ENCODE measurements at regions not wholly inside any gene's neighbourhood (a gene's known extent, or its start where the extent isn't known, plus 50 kb on each side); places are given as distances from the start of the nearest gene placed in this dataset.
A peak's percentile ranks its signal among the peaks of the same experiment; 100 is the strongest.

DNA sequence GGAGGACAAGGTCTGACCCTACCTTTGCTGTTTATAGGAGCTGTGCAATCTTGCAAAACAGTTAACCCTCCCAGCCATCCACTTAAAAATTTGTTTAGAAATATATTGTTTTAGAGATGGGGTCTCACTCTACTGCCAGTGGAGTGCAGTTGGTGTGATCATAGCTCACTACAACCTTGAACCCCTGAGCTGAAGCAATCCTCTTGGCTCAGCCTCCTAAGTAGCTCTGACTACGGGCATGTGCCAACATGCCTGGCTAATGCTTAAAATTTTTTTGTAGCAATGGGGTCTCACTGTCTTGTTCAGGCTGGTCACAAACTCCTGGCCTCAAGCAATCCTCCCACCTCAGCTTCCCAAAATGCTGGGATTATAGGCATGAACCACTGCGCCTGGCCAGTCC, 120.2 kb upstream of the PJA2 start:
- no peak for DNase-seq (ENCODE audit: low read depth)

DNA sequence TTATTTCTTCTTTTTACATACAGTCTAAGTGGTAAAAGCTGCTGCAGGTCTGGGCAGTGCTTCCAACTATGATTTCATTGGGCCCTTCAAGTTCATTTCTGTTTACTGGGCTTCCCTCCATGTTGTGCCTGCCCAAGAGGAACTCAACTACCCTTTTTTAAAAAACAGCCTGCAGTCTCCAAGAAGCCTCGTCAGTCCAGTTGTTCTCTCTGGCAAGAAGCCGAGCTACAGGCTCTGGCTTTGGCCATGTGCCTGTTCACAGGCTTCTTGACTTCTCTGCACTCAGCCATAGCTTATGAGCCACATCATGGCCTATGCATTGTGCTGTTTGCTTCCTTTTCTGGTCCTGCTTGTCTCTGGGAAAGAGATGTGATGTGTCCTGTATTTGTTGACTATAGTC, 119.7 kb upstream of the PJA2 start:
- DNase-seq (ENCODE audit: low read depth), result no peak

DNA sequence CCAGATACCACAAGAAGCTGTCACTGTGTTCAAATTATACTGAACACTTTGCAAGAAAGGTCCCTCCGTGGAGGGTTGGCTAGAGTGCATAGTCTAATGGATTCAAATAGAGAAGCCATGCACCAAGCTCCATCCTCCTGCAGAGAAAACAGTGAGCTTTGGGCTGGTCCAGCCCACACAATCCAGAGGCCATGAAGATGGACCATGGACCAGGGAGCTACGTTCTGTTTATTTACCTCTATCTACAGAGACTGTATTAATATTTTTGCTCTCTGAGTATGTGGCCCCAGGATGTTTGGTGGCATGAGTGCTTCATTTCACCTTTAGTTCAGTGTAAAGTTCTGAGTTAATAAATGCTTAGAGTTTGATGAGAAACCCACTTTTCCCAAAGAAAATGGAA, 114.8 kb upstream of the PJA2 start:
- DNase-seq (ENCODE audit: low read depth), result no peak

GRCh38 chr5:109524026-109524425, 114.3 kb upstream of the PJA2 start:
- DNase-seq (ENCODE audit: low read depth), result no peak

DNA sequence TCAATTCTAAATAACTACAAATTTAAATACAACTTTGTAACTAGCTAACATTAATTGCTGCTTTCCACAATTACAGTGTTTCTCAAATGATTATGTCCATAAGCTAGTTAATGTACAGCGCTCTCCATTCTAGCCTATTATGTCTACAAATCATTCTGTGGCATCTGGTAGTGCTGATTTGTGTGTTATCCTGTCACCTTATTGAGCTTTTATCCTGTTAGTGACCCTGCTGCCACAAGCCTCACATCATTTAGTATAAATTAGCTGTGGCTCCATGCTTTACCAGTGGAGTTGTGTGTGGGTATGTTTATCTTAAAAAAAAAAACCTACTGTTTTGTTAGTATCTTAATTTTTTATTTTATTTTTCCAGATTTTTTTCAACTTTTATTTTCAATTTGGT, 112.6 kb upstream of the PJA2 start:
- DNase-seq (ENCODE audit: low read depth), result no peak

DNA sequence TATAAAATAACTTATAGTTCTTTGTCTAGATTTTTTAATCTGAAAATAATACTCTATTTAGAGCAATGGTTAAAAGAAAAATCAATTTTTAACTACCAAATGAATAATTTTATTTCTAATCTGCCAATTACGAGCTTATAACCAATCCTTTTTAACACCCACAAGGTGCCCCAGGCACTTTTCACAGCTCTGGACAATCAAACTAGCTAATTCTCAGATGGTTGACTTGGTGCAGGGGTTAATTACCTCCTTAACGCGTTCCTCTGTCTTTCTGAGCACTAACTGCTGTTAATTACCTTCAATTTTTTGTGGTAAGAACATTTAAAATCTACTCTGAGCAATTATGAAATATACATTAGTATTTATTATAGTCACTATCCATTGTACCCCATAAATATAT, 109.6 kb upstream of the PJA2 start:
- DNase-seq (ENCODE audit: low read depth), result no peak

- DNase-seq (ENCODE audit: low read depth), result no peak
Measured at GRCh38 chr5:109516390-109516789, 106.6 kb upstream of the PJA2 start.

DNA sequence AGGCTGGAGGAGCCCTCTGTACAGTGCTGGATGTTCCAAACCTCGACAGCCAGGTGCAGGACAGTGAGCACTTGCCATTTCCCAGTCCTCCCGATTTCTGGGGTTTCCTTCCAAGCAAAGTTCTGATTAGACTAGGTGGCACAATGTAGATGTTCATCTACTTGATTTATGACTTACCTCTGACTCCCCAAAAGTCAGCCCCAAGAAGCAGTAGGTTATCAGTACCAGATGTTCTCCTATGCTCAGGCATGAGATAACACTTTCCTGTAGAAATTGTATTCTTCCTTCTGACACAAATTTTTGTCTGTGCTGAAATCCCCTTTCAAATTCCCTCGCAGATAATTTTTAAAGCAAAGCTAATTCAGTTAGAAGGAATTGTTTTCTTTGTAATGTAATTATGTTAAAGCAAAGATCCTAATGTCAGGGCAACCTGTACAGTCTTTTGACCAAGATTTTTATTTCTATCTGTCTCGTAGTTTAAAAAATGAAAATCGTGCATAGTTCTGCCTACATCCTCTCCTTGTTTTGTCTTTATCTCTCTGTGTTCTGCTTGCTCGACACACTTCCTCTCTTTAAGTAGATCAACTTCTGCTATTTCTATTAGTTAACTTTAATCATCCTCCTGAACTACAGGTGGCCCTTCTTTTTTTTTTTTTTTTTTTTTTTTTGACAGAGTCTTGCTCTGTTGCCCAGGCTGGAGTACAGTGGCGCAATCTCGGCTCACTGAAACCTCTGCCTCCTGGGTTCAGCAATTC, 102.4 kb upstream of the PJA2 start:
- no peak for DNase-seq (ENCODE audit: low read depth)

GRCh38 chr5:109506556-109506955, 96.8 kb upstream of the PJA2 start:
- no peak for DNase-seq (ENCODE audit: low read depth)

GRCh38 chr5:109496112-109496511, 86.3 kb upstream of the PJA2 start:
- no peak for DNase-seq (ENCODE audit: low read depth)

GRCh38 chr5:109487753-109488420, 78.1 kb upstream of the PJA2 start:
- no peak for DNase-seq (ENCODE audit: low read depth)

DNA sequence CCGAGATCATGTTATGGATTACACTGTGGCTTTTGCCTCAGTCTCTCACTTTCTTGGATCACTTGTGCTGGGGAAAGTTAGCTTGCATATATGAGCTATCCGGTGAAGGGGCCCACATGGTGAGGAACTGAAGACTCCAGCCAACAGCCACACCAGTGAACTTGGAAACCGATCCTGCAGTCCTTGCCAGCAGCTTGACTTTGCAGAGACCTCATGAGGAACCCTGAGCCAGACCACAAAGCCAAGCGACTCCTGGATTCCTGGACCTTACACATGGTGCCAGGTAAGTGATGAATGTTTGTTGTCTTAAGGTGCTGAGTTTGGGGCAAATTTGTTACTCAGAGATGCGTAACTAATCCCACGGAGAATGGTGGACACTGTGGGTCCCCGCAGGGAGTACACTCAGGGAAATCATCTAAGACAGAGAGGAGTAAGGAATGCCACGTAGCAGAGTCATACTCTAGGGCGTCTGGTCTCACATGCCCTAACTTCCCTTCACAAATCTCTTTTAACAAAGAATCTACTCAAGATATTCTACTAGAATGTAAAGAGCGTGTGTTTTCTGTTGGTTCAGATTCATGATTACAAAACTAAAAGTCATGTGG, 76.5 kb upstream of the PJA2 start:
- no peak for DNase-seq (ENCODE audit: low read depth)

DNA sequence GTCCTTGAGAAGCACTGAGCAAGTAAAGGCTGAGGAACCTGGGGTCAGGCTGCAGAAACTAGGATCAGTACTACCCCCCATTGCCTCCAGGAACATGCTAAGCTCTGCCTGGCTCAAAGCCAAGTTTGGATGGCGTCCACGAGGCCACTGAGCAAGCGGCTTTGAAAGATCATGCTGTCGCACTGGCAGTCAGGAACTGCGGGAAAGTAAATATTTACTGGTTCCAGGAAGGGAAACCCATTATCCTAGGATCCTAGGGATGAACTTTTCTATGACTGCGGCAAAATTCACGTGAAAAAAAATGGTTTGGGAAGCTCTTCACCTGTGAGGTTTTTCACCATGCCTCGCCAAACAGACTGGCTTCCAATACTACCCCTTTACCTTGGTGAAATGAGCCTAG, 75.3 kb upstream of the PJA2 start:
- no peak for DNase-seq (ENCODE audit: low read depth)

GRCh38 chr5:109484597-109484996, 74.8 kb upstream of the PJA2 start:
- no peak for DNase-seq (ENCODE audit: low read depth)

DNA sequence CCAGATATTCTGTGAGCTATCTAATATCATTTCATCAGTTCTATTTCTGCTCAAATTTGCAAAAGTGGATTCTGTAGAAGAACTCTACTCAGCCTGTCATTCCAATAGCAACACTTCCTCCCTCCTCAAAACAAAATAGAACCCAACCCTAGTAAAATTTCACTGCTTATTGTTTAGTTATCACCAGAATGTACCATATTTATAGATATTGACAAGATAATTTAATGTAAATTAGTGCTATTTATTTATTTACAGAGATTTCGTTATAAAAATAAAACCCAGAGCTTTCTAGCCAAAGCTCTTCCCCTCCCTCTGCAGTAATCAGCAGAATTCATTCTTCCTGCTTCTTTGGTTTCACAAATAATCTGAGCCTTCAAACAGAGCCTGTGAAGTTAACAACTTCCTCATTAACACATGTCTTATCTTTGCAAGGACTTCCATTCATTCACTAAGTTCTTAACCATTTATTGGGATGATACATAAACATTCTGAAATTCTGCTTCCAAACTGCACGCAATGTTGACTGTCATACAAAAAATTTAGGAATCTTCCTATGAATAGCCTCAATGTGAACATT, 73.7 kb upstream of the PJA2 start:
- DNase-seq (ENCODE audit: low read depth), result no peak

DNA sequence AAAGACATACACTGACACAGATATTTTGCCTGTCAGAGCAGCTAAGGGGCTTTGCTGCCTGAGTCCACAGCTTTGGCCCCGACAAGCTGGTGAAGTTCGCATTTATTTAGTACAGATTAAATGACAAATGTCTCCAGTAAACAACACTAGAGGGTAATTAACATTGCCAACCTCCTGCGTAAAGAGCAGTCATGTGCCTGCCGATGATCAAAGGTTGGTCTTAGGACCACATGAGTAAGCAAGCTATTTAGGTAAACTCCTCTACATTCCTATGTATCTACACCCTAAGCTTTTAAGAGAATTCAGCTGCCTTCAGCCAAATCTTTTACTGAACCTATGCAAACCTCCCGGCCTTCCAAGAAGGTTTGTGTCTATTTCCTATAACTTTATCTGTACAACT, 73.0 kb upstream of the PJA2 start:
- DNase-seq (ENCODE audit: low read depth), result no peak

GRCh38 chr5:109479260-109479860, 69.6 kb upstream of the PJA2 start:
- no peak for DNase-seq (ENCODE audit: low read depth)

DNA sequence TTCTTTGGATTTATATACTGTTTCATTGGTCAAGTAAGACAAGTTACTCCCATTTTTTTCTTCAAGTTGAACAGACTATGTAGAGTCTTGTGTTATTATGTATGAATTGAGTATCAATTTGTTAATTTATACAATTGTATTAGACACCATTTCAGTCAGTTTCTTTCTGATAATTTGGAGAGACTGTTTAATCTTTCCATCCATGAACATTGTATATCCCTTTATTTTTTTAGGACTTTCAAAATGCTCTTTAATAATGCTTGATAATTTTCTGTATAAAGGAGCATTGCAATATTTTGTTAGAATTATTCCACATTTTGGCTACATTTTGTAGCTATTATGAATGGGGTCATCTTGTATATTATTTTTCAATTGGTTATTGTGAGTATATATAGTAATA, 69.1 kb upstream of the PJA2 start:
- DNase-seq (ENCODE audit: low read depth), result no peak

- no peak for DNase-seq (ENCODE audit: low read depth)
Measured at GRCh38 chr5:109476292-109476691, 66.5 kb upstream of the PJA2 start.

DNA sequence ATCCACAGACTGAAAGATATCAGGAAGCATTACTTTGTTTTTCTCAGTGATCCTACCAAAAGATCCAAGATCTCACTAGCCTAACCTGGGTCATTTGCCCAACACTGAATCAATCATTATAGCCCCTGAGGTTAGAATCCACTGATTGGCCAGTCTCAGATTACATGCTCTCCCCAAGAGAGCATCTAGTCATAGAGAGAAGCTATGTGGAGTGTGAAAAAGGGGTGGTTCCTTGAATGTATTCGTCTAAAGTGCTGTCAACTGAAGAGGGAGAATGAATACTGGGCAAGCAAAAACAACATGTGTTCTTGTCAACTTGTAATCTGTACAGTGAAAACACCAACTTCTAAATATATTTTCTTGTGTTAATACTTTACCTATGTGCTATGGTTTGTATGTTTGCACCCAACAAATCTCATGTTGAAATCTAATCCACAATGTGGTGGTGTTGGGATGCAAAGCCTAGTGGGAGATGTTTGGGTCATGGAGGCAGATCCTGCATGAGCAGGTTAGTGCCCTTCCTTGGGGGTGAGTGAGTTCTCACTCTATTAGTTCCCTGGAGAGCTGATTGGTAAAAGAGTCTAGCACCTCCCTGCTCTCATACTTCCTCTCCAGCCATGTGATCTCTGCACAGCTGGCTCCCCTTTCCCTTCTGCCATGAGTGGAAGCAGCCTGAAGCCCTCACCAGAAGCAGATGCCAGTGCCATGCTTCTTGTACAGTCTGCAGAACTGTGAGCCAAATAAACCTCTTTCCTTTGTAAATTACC, 60.3 kb upstream of the PJA2 start:
- DNase-seq (ENCODE audit: low read depth), result no peak

DNA sequence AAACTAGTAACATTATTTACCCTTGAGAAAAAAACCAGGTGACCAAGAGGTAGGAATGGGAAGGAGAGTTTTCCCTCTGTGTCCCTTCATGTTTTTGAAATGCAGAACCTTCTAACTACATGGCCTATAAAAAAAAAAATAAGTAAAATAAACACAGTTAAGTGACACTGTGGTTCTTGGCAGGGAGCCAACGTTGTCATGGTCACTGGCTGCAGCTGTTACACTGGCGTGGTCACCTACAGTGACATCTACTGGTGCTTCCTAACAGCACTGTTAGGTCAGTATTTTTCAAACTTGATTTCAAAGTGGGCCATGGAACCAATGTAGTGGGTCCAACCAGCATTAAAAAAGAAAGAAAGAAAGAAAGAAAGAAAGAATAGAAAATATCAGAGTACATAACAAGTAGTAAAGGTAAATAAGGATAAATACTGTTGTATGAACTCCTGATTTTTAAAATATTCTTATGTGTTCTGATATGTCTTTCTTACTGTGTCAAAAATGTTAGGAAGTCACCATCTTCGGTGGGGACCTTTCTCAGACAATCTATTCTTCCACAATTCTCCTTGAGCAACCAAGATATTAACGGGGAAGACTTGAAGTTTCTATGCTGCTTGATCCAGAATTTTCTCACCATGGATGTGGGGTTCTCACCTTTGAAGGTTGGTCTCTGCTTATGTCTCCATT, 59.1 kb upstream of the PJA2 start:
- peak; percentile 64 for DNase-seq (ENCODE audit: low read depth)

All from activated T-cell treated with anti-CD3 and anti-CD28 coated beads for 1 hour (primary cell).